Body of pancreas (tissue), 4 donors: ENCODE measurements at regions not wholly inside any gene's neighbourhood (a gene's known extent, or its start where the extent isn't known, plus 50 kb on each side); places are given as distances from the start of the nearest gene placed in this dataset.
"Not testable (repeated sequence)": the region's sequence is repeated elsewhere in the genome, so short reads cannot be mapped to it uniquely, and the experiment has no call there.

Experiments
- ATAC-seq: fragments of 150-250 bp; one replicate; pipeline ENCODE4 v1.9.1; 2016
- DNase-seq, 4 donors: peaks; one replicate each; pipeline ENCODE4 v3.0.0-alpha.2; 2019
- H3K27ac ChIP-seq, 4 donors: fragments of 200-600 bp; sonication (generic); 1 replicate in 3 of 4; 2 replicates in 1 of 4; pipeline versions ENCODE4 v1.5.1 to v1.6.1; 2016 to 2019; ENCODE audit warnings: mild to moderate bottlenecking in 1 of 4, mixed read lengths in 1 of 4, moderate library complexity in 1 of 4
- H3K27me3 ChIP-seq, 2 donors: fragments of 200-600 bp; sonication (generic); one replicate each; pipeline ENCODE4 v1.6.0; 2016; ENCODE audit warnings: mild to moderate bottlenecking in 1 of 2
- H3K36me3 ChIP-seq, 2 donors: fragments of 200-600 bp; sonication (generic); replicated peaks in 1 of 2; 2 replicates each; pipeline ENCODE4 v1.5.1; 2016; ENCODE audit warnings: low read depth in 2 of 2; ENCODE audit not compliant: insufficient read depth in 1 of 2
- H3K4me1 ChIP-seq: fragments of 200-600 bp; sonication (generic); one replicate; pipeline ENCODE4 v1.6.0; 2016
- H3K4me3 ChIP-seq, 2 donors: fragments of 200-600 bp; sonication (generic); 1 replicate in 1 of 2; 2 replicates in 1 of 2; pipeline ENCODE4 v1.5.1; 2016 to 2019
- H3K9me3 ChIP-seq, 3 donors: fragments of 200-600 bp; sonication (generic); 1 replicate in 2 of 3; 2 replicates in 1 of 3; pipeline ENCODE4 v1.5.1; 2016
- CTCF ChIP-seq, 7 experiments: fragments of 450-650 bp in 4 of 7; fragments of 200-600 bp in 3 of 7; sonication (generic) in 3 of 7; IDR thresholded peaks; one replicate each; pipeline ENCODE4 v1.5.1; 2016 to 2019; ENCODE audit warnings: antibody characterized with exemption in 7 of 7
- POLR2A ChIP-seq, 3 donors: fragments of 450-650 bp; IDR thresholded peaks; one replicate each; pipeline ENCODE4 v1.6.1; 2016; ENCODE audit warnings: antibody characterized with exemption in 3 of 3, mild to moderate bottlenecking in 2 of 3
- WGBS, 2 donors: methylation state at CpG; one replicate each; pipeline ENCODE4 v1.1.5; 2017; 5-methylcytosine and 5-hydroxymethylcytosine counted together
- intact Hi-C: fragments of 100-400 bp; cut with DNase I; formaldehyde crosslinking; loops from one replicate; pipeline ENCODE4 v1.15.1; 2023

- Histone ChIP-seq H3K36me3 (no peaks in the 10 kb centered on the region), H3K9me3 (no peaks in the 10 kb centered on the region), H3K4me1 (no peaks in the 10 kb centered on the region), H3K4me3 (no peak overlapping the region), H3K27me3 (no peaks in the 10 kb centered on the region), H3K27ac (no peak overlapping the region)
- no peak for TF ChIP-seq CTCF (IDR thresholded peaks at IDR 0.05)
- intact Hi-C loops = no loop called here
- 79 to 81% methylated on average over 3 of the region's 3 CpGs for WGBS, 2 donors
- ATAC-seq (no peak), DNase-seq (no peak)
These were observed 83.5 kb downstream of the TTC6 start for GRCh38 chr14:37678916-37679315.

DNA sequence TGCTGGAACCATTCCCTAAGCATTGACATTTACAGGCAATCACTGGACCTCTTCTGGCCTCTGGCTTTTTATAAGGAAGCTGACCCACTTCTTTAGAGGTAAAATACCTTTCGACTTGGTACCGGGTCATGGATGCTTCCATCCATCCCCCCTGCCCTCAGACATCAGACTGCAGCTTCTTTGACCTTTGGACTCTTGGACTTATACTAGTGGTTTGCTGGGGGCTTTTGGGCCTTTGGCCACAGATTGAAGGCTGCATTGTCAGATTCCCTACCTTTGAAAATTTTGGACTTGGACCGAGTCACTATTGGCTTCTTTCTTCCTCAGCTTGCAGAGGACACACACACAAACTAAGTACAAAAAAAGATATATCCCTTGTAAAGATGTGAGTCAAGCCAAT, 86.1 kb downstream of the TTC6 start:
- TF ChIP-seq CTCF (IDR thresholded peaks at IDR 0.05) (no peak), POLR2A (IDR thresholded peaks at IDR 0.05) (no peak)
- intact Hi-C loops = no loop called here
- WGBS, 2 donors = 82 to 94% methylated on average over 3 of the region's 3 CpGs
- no peaks in the 10 kb centered on the region for H3K36me3 ChIP-seq
- no peak overlapping the region for H3K4me3 ChIP-seq
- no peaks in the 10 kb centered on the region for H3K4me1 ChIP-seq
- no peak overlapping the region for H3K27ac ChIP-seq
- DNase-seq (no peak), ATAC-seq (no peak)
- no peaks in the 10 kb centered on the region for H3K27me3 ChIP-seq
- H3K9me3 ChIP-seq = no peaks in the 10 kb centered on the region

- H3K36me3 ChIP-seq, H3K27me3 ChIP-seq, H3K9me3 ChIP-seq, ATAC-seq, H3K27ac ChIP-seq, H3K4me1 ChIP-seq, H3K4me3 ChIP-seq, DNase-seq, intact Hi-C loops: not testable (repeated sequence)
These were observed 97.3 kb downstream of the TTC6 start for GRCh38 chr14:37692680-37693079.

GRCh38 chr14:37693420-37693819, 98.0 kb downstream of the TTC6 start:
- H3K36me3 ChIP-seq, H3K4me1 ChIP-seq, intact Hi-C loops, H3K4me3 ChIP-seq, H3K27me3 ChIP-seq, ATAC-seq, H3K27ac ChIP-seq, H3K9me3 ChIP-seq, DNase-seq: not testable (repeated sequence)
- 46 to 54% methylated on average over 1 of the region's 1 CpG for WGBS, 2 donors

GRCh38 chr14:37695866-37696265, 100.4 kb downstream of the TTC6 start:
- H3K27ac ChIP-seq = no peak overlapping the region
- no peak for ATAC-seq
- TF ChIP-seq CTCF (IDR thresholded peaks at IDR 0.05) (no peak), POLR2A (IDR thresholded peaks at IDR 0.05) (no peak)
- no peaks in the 10 kb centered on the region for H3K27me3 ChIP-seq
- no peaks in the 10 kb centered on the region for H3K9me3 ChIP-seq
- intact Hi-C loops = no loop called here
- no peak for DNase-seq
- no peaks in the 10 kb centered on the region for H3K36me3 ChIP-seq
- no peak overlapping the region for H3K4me3 ChIP-seq
- 90 to 91% methylated on average over 1 of the region's 1 CpG for WGBS, 2 donors
- no peaks in the 10 kb centered on the region for H3K4me1 ChIP-seq

DNA sequence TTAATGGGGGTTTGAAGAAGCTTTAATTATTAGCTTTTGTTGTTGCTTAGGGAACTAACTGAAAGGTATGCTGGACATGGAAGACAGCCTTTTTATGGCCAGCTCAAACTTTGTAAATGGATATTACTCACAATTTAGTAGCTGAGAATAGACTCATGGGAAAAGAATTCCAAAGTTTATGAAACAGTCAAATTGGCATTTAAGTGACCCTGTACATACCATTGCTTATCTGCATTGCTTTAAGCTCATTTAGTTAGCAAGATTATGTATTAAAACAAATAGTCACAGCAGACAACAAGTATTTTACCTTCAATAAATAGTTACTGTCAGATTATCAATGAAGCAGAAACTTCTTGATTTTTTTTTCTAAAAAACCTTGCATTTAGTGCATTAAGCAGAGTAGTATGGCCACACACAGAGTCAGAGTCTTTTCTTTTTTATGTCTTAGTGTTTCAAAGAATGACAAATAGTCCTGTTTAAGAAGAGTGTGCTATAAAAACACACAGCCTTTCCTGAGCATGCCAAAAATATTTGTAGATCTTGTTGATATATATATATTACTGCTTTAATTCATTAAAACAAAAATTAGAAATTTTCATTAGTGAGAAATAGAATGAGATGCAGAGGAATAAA, 102.2 kb downstream of the TTC6 start:
- Histone ChIP-seq H3K9me3 (no peaks in the 10 kb centered on the region), H3K4me3 (no peak overlapping the region), H3K27ac (no peak overlapping the region), H3K4me1 (no peaks in the 10 kb centered on the region), H3K27me3 (no peaks in the 10 kb centered on the region), H3K36me3 (no peaks in the 10 kb centered on the region)
- TF ChIP-seq CTCF (IDR thresholded peaks at IDR 0.05) (no peak), POLR2A (IDR thresholded peaks at IDR 0.05) (no peak)
- ATAC-seq = no peak
- intact Hi-C loops = no loop called here
- DNase-seq = no peak
